DOHH2 (cell line): ENCODE measurements at regions not wholly inside any gene's neighbourhood (a gene's known extent, or its start where the extent isn't known, plus 50 kb on each side); places are given as distances from the start of the nearest gene placed in this dataset.

Experiments
- CTCF ChIP-seq: fragments of 200-600 bp; sonication (generic); IDR thresholded peaks from one replicate; pipeline ENCODE4 v1.5.1; 2014; ENCODE audit warnings: antibody characterized with exemption, mild to moderate bottlenecking, low read depth, low read length; ENCODE audit not compliant: poor library complexity, severe bottlenecking
- EZH2phosphoT487 ChIP-seq: fragments of 200-600 bp; sonication (generic); IDR thresholded peaks from 2 replicates; pipeline ENCODE4 v1.6.1; 2017; ENCODE audit warnings: borderline replicate concordance, mild to moderate bottlenecking, antibody characterized with exemption, low read length, moderate library complexity, mixed read lengths

GRCh38 chr1:209430107-209430506, 153.4 kb upstream of the CAMK1G start:
- TF ChIP-seq CTCF (no peak), EZH2phosphoT487 (no peak)
